ENCODE measurements at regions not wholly inside any gene's neighbourhood (a gene's known extent, or its start where the extent isn't known, plus 50 kb on each side); places are given as distances from the start of the nearest gene placed in this dataset.

DNA sequence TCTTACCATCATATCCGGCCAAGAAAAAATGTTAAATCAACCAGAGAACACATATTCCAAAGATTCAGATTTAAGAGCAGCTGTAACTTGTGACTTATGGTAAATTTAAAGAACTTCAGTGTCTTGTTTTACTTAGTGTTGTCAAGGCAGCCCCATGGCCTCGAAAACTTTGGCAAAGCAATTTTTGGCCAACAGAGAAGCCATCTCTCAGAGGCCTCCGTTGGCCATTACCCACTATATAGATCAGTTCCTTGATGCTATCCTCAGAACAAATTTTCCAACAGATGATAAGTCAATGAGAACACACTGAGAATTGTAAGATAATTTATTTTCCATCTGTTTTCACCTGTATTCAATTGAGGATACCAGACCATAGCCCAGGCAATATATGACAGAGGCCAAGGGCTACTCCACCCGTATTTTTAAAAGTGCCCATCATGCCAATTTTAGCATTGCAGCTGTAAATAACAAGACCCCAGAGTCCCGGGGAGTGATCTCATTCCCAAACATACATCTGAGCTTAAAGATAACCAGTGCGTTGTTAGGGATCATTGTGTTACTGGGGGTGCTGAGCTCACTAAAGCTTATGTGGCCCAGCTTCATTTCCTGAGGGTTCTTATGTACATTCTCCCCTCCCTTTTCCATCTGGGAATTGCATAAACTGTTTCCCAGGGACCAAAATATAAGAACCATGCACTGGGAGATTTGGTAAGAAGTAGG lies 50.0 kb upstream of the PDHA1 start:
- TF ChIP-seq TAF1 (IDR thresholded peaks at IDR 0.05; ENCODE audit: borderline replicate concordance, low read depth, low read length) (no peak), POLR2AphosphoS5 (IDR thresholded peaks at IDR 0.05; ENCODE audit: low read depth, low read length) (no peak), YY1 (IDR thresholded peaks at IDR 0.05; ENCODE audit: low read depth) (no peak), CHD2 (IDR thresholded peaks at IDR 0.05; ENCODE audit: low read length, partially characterized antibody) (no peak), SIN3A (IDR thresholded peaks at IDR 0.05; ENCODE audit: borderline replicate concordance, low read depth, low read length) (no peak), FOXJ3 (CRISPR knock-in tag; IDR thresholded peaks at IDR 0.05) (no peak), EZH2phosphoT487 (IDR thresholded peaks at IDR 0.05; ENCODE audit: borderline replicate concordance, low read depth) (no peak), GATA2 (CRISPR knock-in tag; IDR thresholded peaks at IDR 0.05) (no peak), NRF1 (IDR thresholded peaks at IDR 0.05; ENCODE audit: low read depth, low read length) (no peak)
- TF ChIP-seq, protein P1, sequence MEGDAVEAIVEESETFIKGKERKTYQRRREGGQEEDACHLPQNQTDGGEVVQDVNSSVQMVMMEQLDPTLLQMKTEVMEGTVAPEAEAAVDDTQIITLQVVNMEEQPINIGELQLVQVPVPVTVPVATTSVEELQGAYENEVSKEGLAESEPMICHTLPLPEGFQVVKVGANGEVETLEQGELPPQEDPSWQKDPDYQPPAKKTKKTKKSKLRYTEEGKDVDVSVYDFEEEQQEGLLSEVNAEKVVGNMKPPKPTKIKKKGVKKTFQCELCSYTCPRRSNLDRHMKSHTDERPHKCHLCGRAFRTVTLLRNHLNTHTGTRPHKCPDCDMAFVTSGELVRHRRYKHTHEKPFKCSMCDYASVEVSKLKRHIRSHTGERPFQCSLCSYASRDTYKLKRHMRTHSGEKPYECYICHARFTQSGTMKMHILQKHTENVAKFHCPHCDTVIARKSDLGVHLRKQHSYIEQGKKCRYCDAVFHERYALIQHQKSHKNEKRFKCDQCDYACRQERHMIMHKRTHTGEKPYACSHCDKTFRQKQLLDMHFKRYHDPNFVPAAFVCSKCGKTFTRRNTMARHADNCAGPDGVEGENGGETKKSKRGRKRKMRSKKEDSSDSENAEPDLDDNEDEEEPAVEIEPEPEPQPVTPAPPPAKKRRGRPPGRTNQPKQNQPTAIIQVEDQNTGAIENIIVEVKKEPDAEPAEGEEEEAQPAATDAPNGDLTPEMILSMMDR (IDR thresholded peaks at IDR 0.05): no peak
- TF ChIP-seq, protein P2, sequence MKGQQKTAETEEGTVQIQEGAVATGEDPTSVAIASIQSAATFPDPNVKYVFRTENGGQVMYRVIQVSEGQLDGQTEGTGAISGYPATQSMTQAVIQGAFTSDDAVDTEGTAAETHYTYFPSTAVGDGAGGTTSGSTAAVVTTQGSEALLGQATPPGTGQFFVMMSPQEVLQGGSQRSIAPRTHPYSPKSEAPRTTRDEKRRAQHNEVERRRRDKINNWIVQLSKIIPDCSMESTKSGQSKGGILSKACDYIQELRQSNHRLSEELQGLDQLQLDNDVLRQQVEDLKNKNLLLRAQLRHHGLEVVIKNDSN (IDR thresholded peaks at IDR 0.05; ENCODE audit: borderline replicate concordance, low read depth): no peak
- TF ChIP-seq, protein P3, sequence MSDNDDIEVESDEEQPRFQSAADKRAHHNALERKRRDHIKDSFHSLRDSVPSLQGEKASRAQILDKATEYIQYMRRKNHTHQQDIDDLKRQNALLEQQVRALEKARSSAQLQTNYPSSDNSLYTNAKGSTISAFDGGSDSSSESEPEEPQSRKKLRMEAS (IDR thresholded peaks at IDR 0.05; ENCODE audit: low read depth): no peak
- TF ChIP-seq, protein P4, sequence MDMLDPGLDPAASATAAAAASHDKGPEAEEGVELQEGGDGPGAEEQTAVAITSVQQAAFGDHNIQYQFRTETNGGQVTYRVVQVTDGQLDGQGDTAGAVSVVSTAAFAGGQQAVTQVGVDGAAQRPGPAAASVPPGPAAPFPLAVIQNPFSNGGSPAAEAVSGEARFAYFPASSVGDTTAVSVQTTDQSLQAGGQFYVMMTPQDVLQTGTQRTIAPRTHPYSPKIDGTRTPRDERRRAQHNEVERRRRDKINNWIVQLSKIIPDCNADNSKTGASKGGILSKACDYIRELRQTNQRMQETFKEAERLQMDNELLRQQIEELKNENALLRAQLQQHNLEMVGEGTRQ (IDR thresholded peaks at IDR 0.05; ENCODE audit: borderline replicate concordance, low read depth, low read length): no peak
- TF ChIP-seq, protein P5, sequence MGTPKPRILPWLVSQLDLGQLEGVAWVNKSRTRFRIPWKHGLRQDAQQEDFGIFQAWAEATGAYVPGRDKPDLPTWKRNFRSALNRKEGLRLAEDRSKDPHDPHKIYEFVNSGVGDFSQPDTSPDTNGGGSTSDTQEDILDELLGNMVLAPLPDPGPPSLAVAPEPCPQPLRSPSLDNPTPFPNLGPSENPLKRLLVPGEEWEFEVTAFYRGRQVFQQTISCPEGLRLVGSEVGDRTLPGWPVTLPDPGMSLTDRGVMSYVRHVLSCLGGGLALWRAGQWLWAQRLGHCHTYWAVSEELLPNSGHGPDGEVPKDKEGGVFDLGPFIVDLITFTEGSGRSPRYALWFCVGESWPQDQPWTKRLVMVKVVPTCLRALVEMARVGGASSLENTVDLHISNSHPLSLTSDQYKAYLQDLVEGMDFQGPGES (IDR thresholded peaks at IDR 0.05; ENCODE audit: low read depth, low read length): no peak
